ENCODE measurements at regions not wholly inside any gene's neighbourhood (a gene's known extent, or its start where the extent isn't known, plus 50 kb on each side); places are given as distances from the start of the nearest gene placed in this dataset.

DNA sequence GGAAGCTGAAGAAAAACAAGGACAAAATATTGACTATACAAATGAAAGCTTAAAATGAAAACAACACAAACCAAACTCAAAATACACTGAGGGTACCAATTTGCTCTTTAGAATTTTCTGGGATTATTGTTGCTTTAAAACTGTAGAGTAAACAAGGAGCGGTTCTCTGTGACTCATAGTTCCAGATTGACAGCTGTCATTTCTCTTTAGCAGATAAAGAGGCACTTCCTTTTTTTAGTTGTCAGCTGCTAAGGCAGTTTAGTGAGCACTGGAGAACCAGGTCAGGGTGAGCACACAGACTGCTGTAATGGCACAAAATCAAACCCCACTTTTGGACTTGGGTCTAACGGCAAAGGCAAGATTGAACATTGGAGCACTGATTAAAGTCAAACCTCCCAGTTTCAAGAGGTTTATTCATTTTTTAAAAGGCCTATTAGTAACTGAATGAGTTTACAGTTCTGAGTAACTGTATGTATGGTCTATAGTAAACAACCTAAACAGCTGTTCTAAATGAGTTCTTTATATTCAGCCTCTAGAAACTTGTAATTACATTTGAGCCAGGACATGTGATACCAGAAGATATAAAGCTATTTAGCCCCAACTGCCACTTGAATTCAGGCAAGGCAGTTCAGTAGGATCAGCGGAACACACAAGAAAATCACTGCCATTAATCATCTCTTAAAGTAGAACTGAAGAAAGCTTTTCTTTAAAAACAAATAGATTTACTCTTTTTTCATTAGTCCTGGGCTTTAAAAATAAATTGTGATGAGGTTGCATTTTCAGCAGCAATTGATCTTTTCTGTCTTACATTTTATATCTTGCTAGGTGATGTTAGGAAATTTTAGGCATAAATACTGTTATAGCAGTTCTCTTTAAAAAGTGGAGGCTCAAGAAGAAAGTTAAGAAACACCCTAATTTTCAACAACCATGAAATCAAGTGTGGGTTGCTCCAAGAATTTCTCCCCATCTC lies 71.7 kb upstream of the PRICKLE1 start:
- no peaks in the 10 kb centered on the region for H3K9me1 ChIP-seq (ENCODE audit: control insufficient read depth, extremely low read depth, insufficient read depth, low read length)
- H3K4me3 ChIP-seq (ENCODE audit: control insufficient read depth in 2 of 3, extremely low read depth in 1 of 3, insufficient read depth in 2 of 3, low read depth in 1 of 3, low read length in 3 of 3): no peak overlapping the region
- no peaks in the 10 kb centered on the region for H3K4me1 ChIP-seq (ENCODE audit: control insufficient read depth, extremely low read depth, insufficient read depth, low read length)
- dilution Hi-C loops (cut with MboI; ENCODE audit: extremely low pct_ligation_motif_present, low sequenced_read_pairs): no loop called here
- H3K9ac ChIP-seq (ENCODE audit: control insufficient read depth, extremely low read depth, insufficient read depth, low read length): no peak overlapping the region
- DNase-seq (ENCODE audit: low read depth, low spot score): no peak
- no peak for FAIRE-seq
- H2AFZ ChIP-seq (ENCODE audit: control insufficient read depth, low read length): no peak overlapping the region
- no peaks in the 10 kb centered on the region for H3K9me3 ChIP-seq (ENCODE audit: control insufficient read depth, low read depth, low read length)
- H3K36me3 ChIP-seq (ENCODE audit: control insufficient read depth in 2 of 2, extremely low read depth in 1 of 2, insufficient read depth in 2 of 2, low read length in 2 of 2): no peaks in the 10 kb centered on the region
- H3K27me3 ChIP-seq (ENCODE audit: control insufficient read depth, extremely low read depth, insufficient read depth, low read length): no peaks in the 10 kb centered on the region
- no peaks in the 10 kb centered on the region for H4K20me1 ChIP-seq (ENCODE audit: control insufficient read depth, extremely low read depth, insufficient read depth, low read length)
- no peak overlapping the region for H3K4me2 ChIP-seq (ENCODE audit: control insufficient read depth, extremely low read depth, insufficient read depth, low read depth, low read length)
- no peak overlapping the region for H3K27ac ChIP-seq (ENCODE audit: control insufficient read depth, insufficient read depth, low read length)
- H3K79me2 ChIP-seq (ENCODE audit: control insufficient read depth, insufficient read depth, low read length): no peaks in the 10 kb centered on the region
- TF ChIP-seq CTCF (optimal IDR thresholded peaks at IDR 0.05 in 1 of 3, IDR thresholded peaks at IDR 0.05 in 1 of 3, conservative IDR thresholded peaks at IDR 0.05 in 1 of 3; ENCODE audit: extremely low read depth in 1 of 3, insufficient read depth in 2 of 3, low read length in 3 of 3) (no peak), EZH2 (IDR thresholded peaks at IDR 0.05; ENCODE audit: low read length) (no peak)

DNA sequence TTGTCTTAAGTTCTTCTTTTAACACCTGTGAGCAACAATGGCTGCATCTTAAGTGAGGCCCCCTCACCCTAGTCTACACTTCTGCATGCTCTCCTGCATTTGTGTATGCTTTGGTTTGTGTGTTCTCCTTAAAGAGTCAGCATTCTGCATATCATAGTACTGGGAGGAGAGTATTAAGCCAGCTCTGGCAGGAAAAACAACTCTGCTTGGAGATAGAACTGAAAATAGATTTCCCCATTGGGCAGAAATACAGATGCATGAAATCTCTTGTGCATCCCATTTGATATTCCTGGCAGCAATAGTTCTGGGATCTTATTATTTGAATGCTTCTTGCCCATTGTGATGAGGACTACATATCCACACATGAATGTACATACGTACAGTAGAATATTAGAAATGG lies 70.6 kb upstream of the PRICKLE1 start:
- Histone ChIP-seq H3K4me3 (ENCODE audit: control insufficient read depth in 2 of 3, extremely low read depth in 1 of 3, insufficient read depth in 2 of 3, low read depth in 1 of 3, low read length in 3 of 3) (no peak overlapping the region), H3K27ac (ENCODE audit: control insufficient read depth, insufficient read depth, low read length) (no peak overlapping the region), H3K36me3 (ENCODE audit: control insufficient read depth in 2 of 2, extremely low read depth in 1 of 2, insufficient read depth in 2 of 2, low read length in 2 of 2) (no peaks in the 10 kb centered on the region), H3K4me2 (ENCODE audit: control insufficient read depth, extremely low read depth, insufficient read depth, low read depth, low read length) (no peak overlapping the region), H3K9me3 (ENCODE audit: control insufficient read depth, low read depth, low read length) (no peaks in the 10 kb centered on the region), H3K9ac (ENCODE audit: control insufficient read depth, extremely low read depth, insufficient read depth, low read length) (no peak overlapping the region), H3K27me3 (ENCODE audit: control insufficient read depth, extremely low read depth, insufficient read depth, low read length) (no peaks in the 10 kb centered on the region), H2AFZ (ENCODE audit: control insufficient read depth, low read length) (no peak overlapping the region), H3K79me2 (ENCODE audit: control insufficient read depth, insufficient read depth, low read length) (no peaks in the 10 kb centered on the region), H4K20me1 (ENCODE audit: control insufficient read depth, extremely low read depth, insufficient read depth, low read length) (no peaks in the 10 kb centered on the region), H3K4me1 (ENCODE audit: control insufficient read depth, extremely low read depth, insufficient read depth, low read length) (no peaks in the 10 kb centered on the region), H3K9me1 (ENCODE audit: control insufficient read depth, extremely low read depth, insufficient read depth, low read length) (no peaks in the 10 kb centered on the region)
- DNase-seq (ENCODE audit: low read depth, low spot score) (no peak), FAIRE-seq (no peak)
- TF ChIP-seq EZH2 (IDR thresholded peaks at IDR 0.05; ENCODE audit: low read length): no peak
- TF ChIP-seq CTCF (optimal IDR thresholded peaks at IDR 0.05 in 1 of 3, IDR thresholded peaks at IDR 0.05 in 1 of 3, conservative IDR thresholded peaks at IDR 0.05 in 1 of 3; ENCODE audit: extremely low read depth in 1 of 3, insufficient read depth in 2 of 3, low read length in 3 of 3): no peak
- dilution Hi-C loops (cut with MboI; ENCODE audit: extremely low pct_ligation_motif_present, low sequenced_read_pairs): no loop called here

Data from keratinocyte (primary cell).